Gastrocnemius medialis (tissue), 4 donors: ENCODE measurements at regions not wholly inside any gene's neighbourhood (a gene's known extent, or its start where the extent isn't known, plus 50 kb on each side); places are given as distances from the start of the nearest gene placed in this dataset.

ENCODE experiments used
- ATAC-seq, 2 donors: fragments of 150-250 bp; one replicate each; pipeline ENCODE4 v1.9.1; 2016
- DNase-seq, 2 donors: peaks; one replicate each; pipeline ENCODE4 v3.0.0-alpha.2; 2019
- H3K27ac ChIP-seq, 4 donors: fragments of 200-600 bp; sonication (generic); 1 replicate in 1 of 4; 2 replicates in 3 of 4; pipeline ENCODE4 v1.5.1; 2016 to 2018; ENCODE audit warnings: mild to moderate bottlenecking in 2 of 4, moderate library complexity in 1 of 4
- H3K27me3 ChIP-seq, 3 donors: fragments of 200-600 bp; sonication (generic) in 2 of 3; 1 replicate in 1 of 3; 2 replicates in 2 of 3; pipeline versions ENCODE4 v1.5.1 to v1.6.0; 2016 to 2019; ENCODE audit warnings: mild to moderate bottlenecking in 1 of 3, moderate library complexity in 1 of 3
- H3K36me3 ChIP-seq, 2 donors: fragments of 200-600 bp; sonication (generic) in 1 of 2; one replicate each; pipeline ENCODE4 v1.5.1; 2017 to 2018
- H3K4me1 ChIP-seq, 2 donors: fragments of 200-600 bp; sonication (generic) in 1 of 2; one replicate each; pipeline ENCODE4 v1.5.1; 2016 to 2017; ENCODE audit warnings: mild to moderate bottlenecking in 2 of 2
- H3K4me3 ChIP-seq, 4 donors: fragments of 200-600 bp; sonication (generic) in 3 of 4; 1 replicate in 1 of 4; 2 replicates in 3 of 4; pipeline ENCODE4 v1.5.1; 2016 to 2019; ENCODE audit warnings: mild to moderate bottlenecking in 2 of 4
- H3K9me3 ChIP-seq, 3 donors: fragments of 200-600 bp; sonication (generic) in 2 of 3; 1 replicate in 1 of 3; 2 replicates in 2 of 3; pipeline ENCODE4 v1.5.1; 2016 to 2019
- CTCF ChIP-seq, 5 experiments: fragments of 450-650 bp in 3 of 5; fragments of 200-600 bp in 2 of 5; sonication (generic) in 2 of 5; IDR thresholded peaks in 4 of 5; conservative IDR thresholded peaks in 1 of 5; 1 replicate in 4 of 5; 2 replicates in 1 of 5; pipeline ENCODE4 v1.5.1; 2016 to 2019; ENCODE audit warnings: antibody characterized with exemption in 5 of 5, mild to moderate bottlenecking in 3 of 5, moderate library complexity in 3 of 5
- POLR2A ChIP-seq, 2 donors: fragments of 450-650 bp; IDR thresholded peaks; one replicate each; pipeline ENCODE4 v1.6.1; 2017; ENCODE audit warnings: antibody characterized with exemption in 2 of 2, mild to moderate bottlenecking in 2 of 2, moderate library complexity in 2 of 2
- in situ Hi-C, 4 donors: fragments of 200-750 bp; cut with MboI; loops; one replicate each; pipeline versions ENCODE4 v1.15.0 to v1.8.0; 2017; ENCODE audit warnings: low sequenced_read_pairs in 4 of 4
- intact Hi-C: fragments of 100-400 bp; cut with DNase I; formaldehyde crosslinking; loops from one replicate; pipeline ENCODE4 v1.15.1; 2023; ENCODE audit warnings: low total_unique reads

- H3K4me3 ChIP-seq, result no peak overlapping the region
- H3K9me3 ChIP-seq, result no peaks in the 10 kb centered on the region
- ATAC-seq, result no peak
- intact Hi-C loops, result loop anchor here (1.0 kb wide), 1 partner anchor 48 kb away; no protein-coding TSS in a partner anchor
- H3K27me3 ChIP-seq, result no peaks in the 10 kb centered on the region
- no peak for DNase-seq
- TF ChIP-seq POLR2A (IDR thresholded peaks at IDR 0.05) (no peak), CTCF (IDR thresholded peaks at IDR 0.05 in 4 of 5, conservative IDR thresholded peaks at IDR 0.05 in 1 of 5) (no peak)
- in situ Hi-C loops, result no loop called here
- no peak overlapping the region for H3K27ac ChIP-seq
- no peaks in the 10 kb centered on the region for H3K4me1 ChIP-seq
- no peaks in the 10 kb centered on the region for H3K36me3 ChIP-seq
Measured at GRCh38 chr11:76298255-76298654, 82.7 kb downstream of the THAP12 start.

GRCh38 chr11:76296731-76297542 is 84.0 kb downstream of the THAP12 start:
- in situ Hi-C loops, result no loop called here
- Histone ChIP-seq H3K36me3 (no peaks in the 10 kb centered on the region), H3K27ac (no peak overlapping the region), H3K4me1 (no peaks in the 10 kb centered on the region), H3K27me3 (no peaks in the 10 kb centered on the region), H3K9me3 (no peaks in the 10 kb centered on the region), H3K4me3 (no peak overlapping the region)
- intact Hi-C loops, result no loop called here
- TF ChIP-seq CTCF (IDR thresholded peaks at IDR 0.05 in 4 of 5, conservative IDR thresholded peaks at IDR 0.05 in 1 of 5), result no peak
- TF ChIP-seq POLR2A (IDR thresholded peaks at IDR 0.05), result no peak
- DNase-seq, result no peak
- no peak for ATAC-seq

GRCh38 chr11:76293189-76293631 is 86.9 kb upstream of the WNT11 start:
- in situ Hi-C loops, result no loop called here
- no peak for TF ChIP-seq POLR2A (IDR thresholded peaks at IDR 0.05)
- TF ChIP-seq CTCF (IDR thresholded peaks at IDR 0.05 in 4 of 5, conservative IDR thresholded peaks at IDR 0.05 in 1 of 5), result no peak

GRCh38 chr11:76292583-76293188 is 86.4 kb upstream of the WNT11 start:
- no peaks in the 10 kb centered on the region for H3K27me3 ChIP-seq
- in situ Hi-C loops, result no loop called here
- no peak overlapping the region for H3K27ac ChIP-seq
- H3K4me1 ChIP-seq, result no peaks in the 10 kb centered on the region
- no peaks in the 10 kb centered on the region for H3K36me3 ChIP-seq
- DNase-seq (no peak), ATAC-seq (no peak)
- intact Hi-C loops, result no loop called here
- H3K4me3 ChIP-seq, result no peak overlapping the region
- no peak for TF ChIP-seq CTCF (IDR thresholded peaks at IDR 0.05 in 4 of 5, conservative IDR thresholded peaks at IDR 0.05 in 1 of 5)
- no peak for TF ChIP-seq POLR2A (IDR thresholded peaks at IDR 0.05)
- no peaks in the 10 kb centered on the region for H3K9me3 ChIP-seq

More at GRCh38 chr11:76293189-76293631, 86.9 kb upstream of the WNT11 start:
- Histone ChIP-seq H3K4me1 (no peaks in the 10 kb centered on the region), H3K27ac (no peak overlapping the region), H3K27me3 (no peaks in the 10 kb centered on the region), H3K36me3 (no peaks in the 10 kb centered on the region), H3K4me3 (no peak overlapping the region), H3K9me3 (no peaks in the 10 kb centered on the region)
- intact Hi-C loops, result no loop called here
- ATAC-seq (no peak), DNase-seq (no peak)
